ENCODE measurements at regions not wholly inside any gene's neighbourhood (a gene's known extent, or its start where the extent isn't known, plus 50 kb on each side); places are given as distances from the start of the nearest gene placed in this dataset.
"Not testable (repeated sequence)": the region's sequence is repeated elsewhere in the genome, so short reads cannot be mapped to it uniquely, and the experiment has no call there.

GRCh38 chr3:135559802-135560201 lies 405.7 kb upstream of the PPP2R3A start:
- no peak for DNase-seq

DNA sequence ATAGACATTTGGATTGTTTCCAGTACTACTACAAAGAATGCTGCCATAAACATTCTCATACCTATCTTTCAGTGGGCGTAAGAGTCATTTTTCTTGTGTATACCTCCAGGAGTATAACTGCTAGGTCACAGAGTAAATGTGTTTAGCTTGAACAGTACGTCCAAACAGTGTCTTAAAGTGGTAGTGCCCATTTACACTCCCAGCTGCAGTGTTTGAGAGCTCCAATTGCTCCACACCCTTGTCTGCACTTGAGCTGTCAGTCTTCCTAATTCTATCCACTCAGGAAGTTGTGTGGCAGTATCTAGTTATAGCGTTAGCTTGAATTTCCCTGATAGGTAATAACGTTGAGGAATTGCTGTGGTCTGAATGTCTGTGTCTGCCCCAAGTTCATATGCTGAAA lies 404.7 kb upstream of the PPP2R3A start:
- no peak for DNase-seq

DNA sequence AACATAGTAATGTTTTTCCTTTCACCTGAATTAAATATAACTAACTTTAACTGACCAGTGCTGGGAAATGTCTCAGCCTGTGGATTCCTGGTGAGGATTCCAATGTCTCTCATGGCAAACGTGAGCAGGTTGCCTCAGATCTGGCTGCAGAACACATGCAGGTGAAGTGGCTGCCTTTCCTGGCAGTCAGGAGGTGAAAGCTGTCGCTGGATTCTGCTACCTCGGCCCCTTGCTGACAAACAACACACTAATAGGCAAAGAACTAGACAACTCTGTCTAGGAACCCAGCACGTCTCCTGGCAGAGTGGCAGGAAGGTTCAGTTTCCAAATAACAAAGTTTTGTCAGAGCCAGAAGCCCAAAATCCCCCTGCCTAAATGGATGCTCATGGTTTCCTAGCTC lies 400.8 kb upstream of the PPP2R3A start:
- DNase-seq, result no peak

DNA sequence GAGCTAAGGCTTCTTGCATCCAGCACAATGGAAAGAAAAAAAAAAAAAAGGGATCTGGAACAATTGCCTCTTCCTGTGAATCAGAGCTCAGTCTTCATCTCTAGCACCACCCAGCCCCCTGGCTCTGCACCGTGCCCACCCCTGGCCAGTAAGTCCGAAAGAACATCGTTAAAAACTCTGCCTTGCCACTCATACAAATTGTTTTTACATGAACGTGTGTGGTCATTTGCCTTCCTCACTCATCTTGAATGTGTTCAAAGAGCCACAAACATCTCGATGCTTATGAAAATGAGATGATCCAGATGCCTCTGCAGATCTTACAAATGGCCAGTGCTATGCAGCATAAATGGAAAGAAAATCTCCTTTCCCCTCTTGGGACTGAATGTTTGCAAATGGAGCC lies 400.0 kb upstream of the PPP2R3A start:
- DNase-seq, result no peak

GRCh38 chr3:135567223-135567622 lies 398.3 kb upstream of the PPP2R3A start:
- no peak for DNase-seq

DNA sequence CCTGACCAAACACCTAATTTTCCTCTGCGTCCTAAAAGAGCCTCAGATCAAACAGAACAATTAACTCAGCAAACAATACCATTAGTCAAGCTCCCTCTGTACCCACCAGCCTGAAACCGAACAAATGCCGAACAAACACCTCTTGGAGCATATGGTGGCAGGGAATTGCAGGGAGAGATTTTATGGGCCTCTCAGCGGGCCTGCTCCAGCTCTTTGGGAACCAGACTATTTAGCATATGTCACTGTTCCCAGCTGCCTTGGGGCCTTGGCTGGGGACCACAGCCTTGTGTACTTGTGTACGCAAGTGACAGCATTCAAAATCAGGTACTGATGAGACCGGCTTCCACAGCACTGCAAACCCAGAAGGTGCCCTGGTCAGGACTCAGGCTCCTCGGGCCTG lies 388.8 kb upstream of the PPP2R3A start:
- DNase-seq, result peak; percentile 54

- DNase-seq, result no peak
Observed at GRCh38 chr3:135581806-135582205, 383.7 kb upstream of the PPP2R3A start.

DNA sequence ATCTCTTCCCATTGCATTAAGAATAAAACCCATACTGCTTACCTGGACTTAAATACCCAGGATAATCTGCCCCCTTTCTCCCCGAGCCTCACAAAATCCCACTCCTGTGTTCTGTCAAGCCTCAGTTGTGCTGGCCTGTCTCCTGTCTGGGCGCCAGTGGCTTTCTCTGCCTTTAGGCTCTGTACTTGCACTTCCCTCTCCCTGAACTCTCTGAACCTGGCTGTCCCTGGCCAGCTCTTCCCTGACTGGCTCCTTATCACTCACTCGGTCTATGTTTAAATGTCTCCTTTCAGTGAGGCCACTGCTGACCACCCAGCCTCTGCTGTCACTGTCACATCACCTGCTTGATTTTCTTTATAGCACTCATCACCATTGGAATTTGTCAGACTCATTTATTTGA lies 382.7 kb upstream of the PPP2R3A start:
- DNase-seq, result no peak

DNA sequence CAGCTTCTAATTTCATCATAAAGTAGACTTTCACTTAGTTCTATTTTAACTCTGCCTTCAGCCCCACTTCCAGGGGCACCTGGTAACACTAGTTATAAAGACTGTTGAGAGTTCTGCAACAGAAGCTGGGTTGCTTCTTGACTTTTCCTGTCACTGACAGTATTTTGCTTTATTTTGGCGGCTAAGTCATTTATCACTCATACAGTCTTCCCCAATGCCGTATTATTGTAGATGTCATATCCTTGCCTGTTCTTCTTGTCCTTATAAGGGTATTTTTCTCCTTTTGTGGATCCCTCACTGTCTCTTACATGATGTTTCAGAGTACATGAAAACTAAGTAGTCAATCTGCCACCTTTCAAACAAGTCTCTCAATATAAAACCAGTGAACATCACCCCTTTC lies 369.0 kb upstream of the PPP2R3A start:
- no peak for DNase-seq

GRCh38 chr3:135597855-135598254 lies 367.7 kb upstream of the PPP2R3A start:
- no peak for DNase-seq

GRCh38 chr3:135598597-135598996 lies 366.9 kb upstream of the PPP2R3A start:
- DNase-seq, result no peak

GRCh38 chr3:135604512-135604911 lies 361.0 kb upstream of the PPP2R3A start:
- DNase-seq, result not testable (repeated sequence)

DNA sequence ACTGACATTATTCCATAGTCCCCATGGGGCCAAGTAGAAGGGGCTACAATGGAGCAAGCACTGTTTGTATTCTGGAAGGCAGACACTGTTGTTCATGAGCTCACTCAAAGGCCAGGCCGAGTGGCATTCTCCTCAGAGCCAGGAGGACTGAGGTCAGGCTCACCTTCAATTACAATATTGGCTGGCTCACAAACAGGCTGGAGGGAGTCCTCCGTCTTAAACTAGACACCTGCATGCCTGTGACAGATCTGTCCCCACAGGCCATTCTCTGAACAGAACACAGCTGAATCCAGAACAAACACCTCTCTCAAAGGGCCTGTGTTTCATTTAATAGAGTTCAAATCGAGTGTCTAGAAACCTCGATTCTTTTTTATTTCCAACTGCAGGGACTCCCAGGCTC lies 347.4 kb upstream of the PPP2R3A start:
- DNase-seq, result peak; percentile 1

DNA sequence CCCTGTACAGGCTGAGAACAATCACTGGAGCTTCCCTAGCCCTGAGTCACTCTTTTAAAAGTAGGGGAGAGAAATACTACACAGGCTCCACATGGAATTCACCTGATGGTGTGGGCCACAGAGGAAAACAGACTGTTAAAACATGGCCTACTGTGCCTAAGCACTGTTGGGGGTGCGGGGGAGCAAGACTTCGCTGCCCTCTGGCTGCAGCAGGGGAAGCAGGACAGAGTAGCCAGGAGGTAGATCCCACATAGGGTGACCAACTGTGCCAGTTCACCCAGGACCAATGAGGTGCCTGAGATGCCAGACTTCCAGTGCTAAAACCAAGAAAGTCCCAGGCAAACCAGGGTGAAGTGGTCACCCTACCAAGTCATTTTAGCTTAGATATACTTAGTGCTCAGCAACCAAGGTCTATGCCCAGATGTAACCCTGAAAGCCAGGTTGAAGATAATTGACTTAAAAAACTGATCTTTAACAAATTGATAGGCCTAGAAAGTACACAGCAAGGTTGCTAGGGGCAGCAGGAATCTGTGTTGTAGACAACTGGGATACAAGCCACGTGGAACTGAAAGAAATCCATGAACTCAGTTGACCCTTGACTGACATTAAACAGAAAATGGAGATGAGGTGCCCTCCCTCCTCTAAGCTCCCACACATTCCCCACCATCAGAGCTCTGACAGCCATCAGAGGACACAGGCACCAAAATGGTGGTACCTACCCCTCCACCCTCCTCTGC lies 344.2 kb upstream of the PPP2R3A start:
- DNase-seq, result no peak

DNA sequence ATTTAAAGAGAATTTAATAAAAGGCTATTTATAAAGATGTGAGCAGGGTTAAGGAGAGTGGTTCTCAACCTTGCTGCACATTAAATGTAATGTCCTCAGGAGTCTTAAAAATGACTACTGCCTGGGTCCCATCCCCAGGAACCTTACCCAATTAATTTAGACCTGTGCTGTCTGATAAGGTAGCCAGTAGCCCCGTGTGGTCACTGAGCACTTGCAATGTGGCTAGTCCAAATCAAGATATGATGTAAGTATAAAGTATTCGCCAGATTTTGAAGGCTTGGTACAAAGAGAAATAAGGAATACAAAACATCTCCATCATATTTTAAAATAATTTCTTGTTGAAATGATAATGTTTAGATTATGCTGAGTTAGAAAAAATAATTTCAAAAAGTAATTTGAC lies 343.3 kb upstream of the PPP2R3A start:
- DNase-seq, result no peak

- DNase-seq, result no peak
Observed at GRCh38 chr3:135622656-135623055, 342.9 kb upstream of the PPP2R3A start.

GRCh38 chr3:135623558-135623957 lies 342.0 kb upstream of the PPP2R3A start:
- no peak for DNase-seq

- no peak for DNase-seq
Observed at GRCh38 chr3:135627057-135627456, 338.5 kb upstream of the PPP2R3A start.

GRCh38 chr3:135629701-135630408 lies 335.7 kb upstream of the PPP2R3A start:
- no peak for DNase-seq

- no peak for DNase-seq
Observed at GRCh38 chr3:135632556-135633065, 332.9 kb upstream of the PPP2R3A start.

GRCh38 chr3:135633078-135633477 lies 332.4 kb upstream of the PPP2R3A start:
- DNase-seq, result no peak

DNA sequence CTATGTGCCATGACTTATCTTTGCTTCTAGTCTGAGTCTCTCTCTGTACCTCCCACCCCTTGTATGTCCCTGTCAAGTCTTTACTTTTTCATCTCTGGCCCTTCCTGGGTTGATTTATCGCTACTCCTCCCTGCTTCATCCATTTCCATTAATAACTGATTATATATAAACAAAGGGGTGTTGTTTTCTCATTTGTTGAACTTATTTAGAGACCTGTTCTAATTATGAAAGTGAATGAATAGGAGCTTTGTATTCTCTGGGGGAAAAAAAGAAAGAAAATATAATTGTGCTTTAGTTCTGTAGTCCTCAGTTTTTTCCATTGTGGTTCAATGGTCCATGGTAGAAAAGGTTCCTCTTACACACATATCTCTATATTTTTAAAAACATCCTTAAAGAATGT lies 328.9 kb upstream of the PPP2R3A start:
- DNase-seq, result no peak

DNA sequence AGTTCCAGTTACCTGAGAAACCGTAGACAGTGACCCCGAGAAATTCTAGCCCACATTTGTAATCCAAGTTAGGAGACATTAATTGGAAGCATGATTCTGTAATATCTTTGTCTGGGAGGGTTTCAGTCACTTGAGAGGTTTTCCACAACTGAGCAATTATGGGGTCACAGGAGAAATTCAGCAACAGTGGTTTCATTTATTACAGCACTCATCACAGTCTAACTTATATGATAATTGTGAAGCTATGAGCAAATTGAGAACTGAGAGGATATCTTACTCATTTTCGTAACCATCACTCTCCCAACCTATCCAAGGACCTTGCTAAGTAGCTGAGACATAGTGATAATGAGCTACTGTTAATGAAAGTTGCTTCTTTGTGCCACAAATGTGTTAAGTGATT lies 328.5 kb upstream of the PPP2R3A start:
- DNase-seq, result no peak

DNA sequence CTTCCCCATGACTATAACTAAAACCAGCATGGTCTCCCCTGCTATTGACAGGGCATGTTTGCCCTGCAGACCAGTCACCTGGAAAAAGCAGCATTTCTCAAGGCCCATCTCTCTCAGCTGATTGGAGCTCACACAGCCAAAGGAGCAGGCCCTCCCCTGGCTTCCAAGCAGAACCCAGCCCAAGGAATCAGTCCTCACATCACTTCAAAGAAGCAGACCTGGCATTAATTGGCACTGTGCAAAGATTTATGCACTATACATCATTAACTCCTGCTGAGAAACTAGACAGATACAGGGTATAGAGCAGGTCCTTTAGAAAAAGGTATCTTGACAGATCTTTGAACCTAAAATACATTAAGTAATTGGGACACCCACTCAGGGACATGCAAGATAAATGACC lies 323.8 kb upstream of the PPP2R3A start:
- DNase-seq, result no peak

- DNase-seq, result no peak
Observed at GRCh38 chr3:135645541-135645940, 320.0 kb upstream of the PPP2R3A start.
